Right ventricle myocardium inferior (tissue), 1 donor: ENCODE measurements at regions not wholly inside any gene's neighbourhood (a gene's known extent, or its start where the extent isn't known, plus 50 kb on each side); places are given as distances from the start of the nearest gene placed in this dataset.

Experiments used
- ATAC-seq: fragments of 200-7000 bp; cut with Tn5 transposase; one replicate; pipeline ENCODE4 v1.9.1; 2020; ENCODE audit warnings: mild to moderate bottlenecking, moderate library complexity
- DNase-seq: peaks from one replicate; pipeline ENCODE4 v3.0.0; 2021; ENCODE audit errors: missing footprints
- intact Hi-C: fragments of 100-400 bp; cut with DNase I; formaldehyde crosslinking; loops from one replicate; pipeline ENCODE4 v1.11.0; 2022
- donor health status: DM: no; HTN: yes; CAD: no; lungs with severe emphysema.

- DNase-seq (no peak), ATAC-seq (no peak)
- intact Hi-C loops: no loop called here
Observed at GRCh38 chr18:41593171-41593675, 361.8 kb upstream of the PIK3C3 start.

GRCh38 chr18:41587976-41588375 lies 367.1 kb upstream of the PIK3C3 start:
- ATAC-seq: no peak
- no peak for DNase-seq
- intact Hi-C loops: no loop called here

- ATAC-seq (no peak), DNase-seq (no peak)
- intact Hi-C loops: no loop called here
Observed at GRCh38 chr18:41585512-41585911, 369.5 kb upstream of the PIK3C3 start.

GRCh38 chr18:41579185-41579584 lies 375.8 kb upstream of the PIK3C3 start:
- DNase-seq: no peak
- no peak for ATAC-seq
- intact Hi-C loops: no loop called here

- DNase-seq: peak; percentile 35
- no peak for ATAC-seq
- intact Hi-C loops: no loop called here
Observed at GRCh38 chr18:41577529-41577928, 377.5 kb upstream of the PIK3C3 start.

GRCh38 chr18:41576643-41577042 lies 378.4 kb upstream of the PIK3C3 start:
- ATAC-seq: no peak
- intact Hi-C loops: no loop called here
- DNase-seq: no peak

GRCh38 chr18:41569867-41570266 lies 385.2 kb upstream of the PIK3C3 start:
- DNase-seq: no peak
- intact Hi-C loops: no loop called here
- ATAC-seq: no peak

GRCh38 chr18:41561961-41562360 lies 393.1 kb upstream of the PIK3C3 start:
- no peak for ATAC-seq
- DNase-seq: no peak
- intact Hi-C loops: no loop called here

- no peak for ATAC-seq
- no peak for DNase-seq
- intact Hi-C loops: no loop called here
Observed at GRCh38 chr18:41558715-41559114, 396.3 kb upstream of the PIK3C3 start.

GRCh38 chr18:41553716-41554115 lies 401.3 kb upstream of the PIK3C3 start:
- intact Hi-C loops: no loop called here
- no peak for ATAC-seq
- no peak for DNase-seq

GRCh38 chr18:41548521-41549260 lies 406.3 kb upstream of the PIK3C3 start:
- intact Hi-C loops: no loop called here
- DNase-seq: no peak
- ATAC-seq: no peak

GRCh38 chr18:41545091-41545888 lies 409.7 kb upstream of the PIK3C3 start:
- ATAC-seq: no peak
- intact Hi-C loops: no loop called here

GRCh38 chr18:41543815-41544214 lies 411.2 kb upstream of the PIK3C3 start:
- DNase-seq (no peak), ATAC-seq (no peak)
- intact Hi-C loops: no loop called here

More at GRCh38 chr18:41545091-41545888, 409.7 kb upstream of the PIK3C3 start:
- no peak for DNase-seq

GRCh38 chr18:41540237-41540871 lies 414.7 kb upstream of the PIK3C3 start:
- intact Hi-C loops: no loop called here
- no peak for ATAC-seq
- no peak for DNase-seq

- DNase-seq (no peak), ATAC-seq (no peak)
- intact Hi-C loops: no loop called here
Observed at GRCh38 chr18:41538751-41539150, 416.3 kb upstream of the PIK3C3 start.

- intact Hi-C loops: no loop called here
- no peak for DNase-seq
- no peak for ATAC-seq
Observed at GRCh38 chr18:41537666-41538065, 417.4 kb upstream of the PIK3C3 start.

GRCh38 chr18:41532344-41533086 lies 422.5 kb upstream of the PIK3C3 start:
- DNase-seq: no peak
- intact Hi-C loops: no loop called here
- ATAC-seq: no peak

GRCh38 chr18:41530970-41531369 lies 424.1 kb upstream of the PIK3C3 start:
- intact Hi-C loops: no loop called here
- no peak for DNase-seq
- ATAC-seq: no peak

GRCh38 chr18:41529093-41529492 lies 425.9 kb upstream of the PIK3C3 start:
- ATAC-seq (no peak), DNase-seq (no peak)
- intact Hi-C loops: no loop called here
